Limb (tissue), 2 donors: ENCODE measurements at regions not wholly inside any gene's neighbourhood (a gene's known extent, or its start where the extent isn't known, plus 50 kb on each side); places are given as distances from the start of the nearest gene placed in this dataset.
"Not testable (repeated sequence)": the region's sequence is repeated elsewhere in the genome, so short reads cannot be mapped to it uniquely, and the experiment has no call there.

Experiments
- DNase-seq, 2 donors: peaks; one replicate each; pipeline ENCODE4 v3.0.0-alpha.2; 2016; ENCODE audit errors: extremely low spot score in 2 of 2

DNA sequence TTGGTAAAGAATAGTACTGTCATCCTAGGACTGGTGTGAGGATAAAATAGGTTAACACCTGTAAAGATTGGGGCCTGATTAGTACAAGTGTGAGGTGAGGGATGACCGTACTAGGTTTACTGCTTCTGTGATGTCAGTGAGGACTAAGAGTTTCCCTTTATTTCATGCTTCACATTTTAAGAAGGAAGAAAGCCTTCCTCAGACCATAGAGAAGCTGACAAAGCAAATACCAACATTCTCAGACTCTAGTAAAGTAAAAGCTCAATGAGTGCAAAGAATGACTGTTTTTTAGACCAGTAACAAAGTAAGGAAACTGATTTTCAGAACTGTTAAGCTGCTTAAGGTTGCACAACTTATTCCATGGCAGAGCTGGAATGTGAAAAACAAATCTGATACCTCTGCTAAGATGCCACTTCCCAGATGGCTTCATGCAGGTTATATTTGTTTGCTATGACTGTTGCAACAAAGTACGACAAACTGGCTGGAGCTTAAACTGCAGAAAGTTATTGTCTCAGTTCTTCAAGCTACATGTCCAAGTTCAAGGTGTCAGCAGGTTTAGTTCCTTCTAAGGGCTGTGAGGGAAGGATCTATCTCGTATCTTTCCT, 354.9 kb downstream of the RSL24D1 start:
- no peak for DNase-seq

GRCh38 chr15:54840621-54841398, 355.9 kb downstream of the RSL24D1 start:
- DNase-seq, result no peak

DNA sequence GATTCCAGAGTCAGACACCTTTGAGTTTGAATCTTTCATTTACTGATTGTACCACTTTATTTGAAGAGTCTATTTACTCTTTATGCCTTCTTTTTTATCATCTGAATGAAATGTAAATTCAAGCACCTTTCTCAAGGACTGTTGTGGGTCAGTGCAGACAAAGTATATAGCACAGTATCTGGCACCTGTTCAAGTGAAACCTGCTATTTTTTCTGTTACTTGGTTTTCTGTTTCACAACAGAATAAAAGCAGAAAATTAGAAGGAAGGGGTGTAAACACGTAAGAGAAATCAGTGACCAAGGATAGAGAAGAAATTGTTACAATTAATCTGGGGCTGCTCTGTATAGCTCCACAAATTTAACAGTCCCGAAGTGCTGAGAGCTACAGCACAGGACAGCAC, 357.4 kb downstream of the RSL24D1 start:
- no peak for DNase-seq

GRCh38 chr15:54836052-54836795, 360.5 kb downstream of the RSL24D1 start:
- no peak for DNase-seq

DNA sequence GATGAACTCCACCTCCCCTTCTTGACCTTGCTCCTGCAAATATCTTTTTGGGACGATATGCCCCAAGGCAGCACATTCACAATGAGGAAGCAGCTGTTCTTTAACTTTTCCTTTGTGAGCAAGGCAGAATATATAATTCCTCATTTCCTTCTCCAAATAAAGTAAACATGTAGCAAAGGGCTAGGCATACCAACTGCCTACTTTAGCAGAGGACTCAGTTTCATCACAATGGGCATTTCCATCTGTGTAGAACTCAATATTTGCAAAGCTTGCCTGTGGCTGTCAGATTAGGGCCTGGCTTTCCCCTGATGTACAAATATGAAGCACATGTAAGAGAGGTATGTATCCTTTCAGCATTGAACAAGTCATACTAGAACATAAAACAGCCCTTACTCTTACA, 366.9 kb downstream of the RSL24D1 start:
- no peak for DNase-seq

- no peak for DNase-seq
Measured at GRCh38 chr15:54820811-54821210, 375.9 kb downstream of the RSL24D1 start.

DNA sequence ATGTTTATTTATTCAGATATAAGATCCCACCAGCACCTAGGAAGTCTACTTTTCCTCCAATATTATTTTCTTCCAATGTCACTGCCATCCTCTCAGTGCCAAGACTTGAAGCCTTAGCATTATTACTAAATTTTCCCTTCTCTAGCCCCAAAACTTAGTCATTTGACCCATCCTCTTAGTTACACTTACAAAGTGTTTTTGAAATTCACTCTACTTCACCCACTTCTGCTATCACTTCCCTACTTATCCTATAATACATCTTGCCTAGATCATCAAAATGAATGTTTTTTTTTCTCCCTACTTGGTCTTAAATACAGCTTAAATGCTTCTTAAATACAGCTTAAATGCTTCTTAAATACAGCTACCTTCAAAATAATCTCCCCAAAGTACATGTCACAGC, 376.6 kb downstream of the RSL24D1 start:
- DNase-seq, result no peak

GRCh38 chr15:54816401-54816800, 380.3 kb downstream of the RSL24D1 start:
- DNase-seq, result no peak

GRCh38 chr15:54815556-54815955, 381.2 kb downstream of the RSL24D1 start:
- no peak for DNase-seq

DNA sequence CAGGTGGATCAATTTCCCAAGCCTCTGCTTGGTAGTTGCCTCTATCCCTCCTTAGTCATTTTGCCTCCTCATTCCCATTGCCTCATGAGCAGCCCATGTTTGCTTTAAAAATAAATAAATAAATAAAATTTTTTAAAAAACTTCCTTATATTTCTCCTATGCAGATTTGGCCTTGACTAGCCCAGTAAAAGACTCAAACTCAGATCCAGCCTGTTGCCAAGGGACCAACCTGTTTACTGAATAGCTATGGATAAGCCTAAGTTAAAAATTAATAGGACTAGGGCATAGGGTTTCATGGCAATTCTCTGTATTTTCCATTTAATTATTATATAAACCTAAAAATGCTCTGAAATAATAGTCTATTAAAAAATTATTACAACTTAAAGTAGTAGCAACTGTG, 384.4 kb downstream of the RSL24D1 start:
- no peak for DNase-seq

- DNase-seq, result no peak
Measured at GRCh38 chr15:54810496-54810895, 386.2 kb downstream of the RSL24D1 start.

- DNase-seq, result no peak
Measured at GRCh38 chr15:54810031-54810430, 386.7 kb downstream of the RSL24D1 start.

GRCh38 chr15:54808321-54808720, 388.4 kb downstream of the RSL24D1 start:
- DNase-seq, result no peak

GRCh38 chr15:54803987-54804386, 392.8 kb downstream of the RSL24D1 start:
- no peak for DNase-seq

DNA sequence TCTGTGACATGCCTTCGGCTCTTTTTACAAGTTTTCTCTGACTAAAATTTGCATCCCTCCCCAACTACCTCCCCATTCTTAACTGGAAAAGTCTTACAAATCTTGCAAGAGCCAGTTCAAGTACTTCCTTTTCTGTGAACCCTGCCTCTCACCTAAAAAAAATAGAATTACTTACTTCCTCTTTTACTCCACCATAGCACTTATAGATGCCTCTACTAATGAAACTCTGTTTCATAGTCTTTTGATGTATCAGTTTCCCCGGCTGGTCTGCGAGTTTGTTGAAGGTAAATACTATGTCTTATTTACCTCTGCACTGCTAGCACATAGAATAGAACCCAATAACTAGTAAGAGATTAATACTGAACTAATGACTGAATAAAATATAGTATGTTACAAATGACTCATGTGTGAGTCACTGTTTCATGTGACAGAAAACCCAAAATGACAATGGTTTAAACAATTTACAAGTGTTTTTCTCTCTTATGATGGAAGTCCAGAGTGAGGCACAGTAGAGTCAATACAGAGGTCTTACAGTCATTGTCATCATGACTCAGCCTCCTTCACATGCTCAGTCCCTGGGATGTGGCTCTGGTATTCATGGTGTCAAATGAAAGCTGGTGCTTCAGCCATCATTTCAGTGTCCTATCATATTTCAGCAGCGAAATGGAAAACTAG, 393.5 kb downstream of the RSL24D1 start:
- DNase-seq, result no peak

GRCh38 chr15:54792526-54792925, 404.2 kb downstream of the RSL24D1 start:
- DNase-seq, result no peak

GRCh38 chr15:54790693-54791092, 406.0 kb downstream of the RSL24D1 start:
- no peak for DNase-seq

DNA sequence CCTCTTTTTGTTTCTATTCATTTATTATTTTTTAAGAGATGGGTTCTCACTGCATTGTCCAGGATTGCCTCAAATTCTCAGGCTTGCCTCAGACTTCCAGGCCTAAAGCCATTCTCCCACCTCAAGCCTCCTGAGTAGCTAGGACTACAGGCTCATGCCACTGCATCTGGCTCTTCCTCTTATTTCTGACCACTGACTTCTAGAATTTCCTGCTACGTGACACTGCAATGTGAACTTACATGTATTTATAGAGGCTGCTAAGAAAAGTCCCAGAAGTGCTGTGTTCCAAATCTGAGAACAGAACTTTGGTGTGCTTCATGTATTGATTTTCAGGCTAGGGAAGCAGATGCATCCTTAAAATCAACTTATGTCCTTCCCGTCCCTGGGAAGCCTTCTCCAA, 407.4 kb downstream of the RSL24D1 start:
- DNase-seq, result no peak

GRCh38 chr15:54781220-54781619, 415.5 kb downstream of the RSL24D1 start:
- DNase-seq, result not testable (repeated sequence)

GRCh38 chr15:54779271-54779670, 417.5 kb downstream of the RSL24D1 start:
- no peak for DNase-seq

GRCh38 chr15:54776410-54776809, 420.3 kb downstream of the RSL24D1 start:
- no peak for DNase-seq

GRCh38 chr15:54772663-54773062, 424.1 kb downstream of the RSL24D1 start:
- no peak for DNase-seq
